ENCODE measurements at regions not wholly inside any gene's neighbourhood (a gene's known extent, or its start where the extent isn't known, plus 50 kb on each side); places are given as distances from the start of the nearest gene placed in this dataset.

DNA sequence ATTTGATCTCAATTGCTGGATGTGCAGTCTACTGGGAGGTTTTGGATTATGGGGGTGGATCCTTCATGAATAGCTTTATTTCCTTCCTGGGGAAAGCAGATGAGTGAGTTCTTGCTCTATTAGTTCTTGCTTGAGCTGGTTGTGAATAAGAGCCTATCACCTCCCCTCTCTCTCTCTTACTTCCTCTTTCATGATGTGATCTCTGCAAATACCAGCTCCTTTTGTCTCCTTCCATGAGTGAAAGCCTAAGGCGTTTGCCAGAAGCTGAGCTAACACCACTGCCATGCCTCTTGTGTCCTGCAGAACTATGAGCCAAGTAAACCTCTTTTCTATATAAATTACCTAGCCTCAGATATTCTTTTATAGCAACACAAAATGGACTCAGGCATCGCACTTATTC, 302.7 kb downstream of the CCER1 start:
- TF ChIP-seq, protein P1, sequence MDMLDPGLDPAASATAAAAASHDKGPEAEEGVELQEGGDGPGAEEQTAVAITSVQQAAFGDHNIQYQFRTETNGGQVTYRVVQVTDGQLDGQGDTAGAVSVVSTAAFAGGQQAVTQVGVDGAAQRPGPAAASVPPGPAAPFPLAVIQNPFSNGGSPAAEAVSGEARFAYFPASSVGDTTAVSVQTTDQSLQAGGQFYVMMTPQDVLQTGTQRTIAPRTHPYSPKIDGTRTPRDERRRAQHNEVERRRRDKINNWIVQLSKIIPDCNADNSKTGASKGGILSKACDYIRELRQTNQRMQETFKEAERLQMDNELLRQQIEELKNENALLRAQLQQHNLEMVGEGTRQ (IDR thresholded peaks at IDR 0.05; ENCODE audit: borderline replicate concordance, low read depth, low read length) = no peak
- TF ChIP-seq, protein P2, sequence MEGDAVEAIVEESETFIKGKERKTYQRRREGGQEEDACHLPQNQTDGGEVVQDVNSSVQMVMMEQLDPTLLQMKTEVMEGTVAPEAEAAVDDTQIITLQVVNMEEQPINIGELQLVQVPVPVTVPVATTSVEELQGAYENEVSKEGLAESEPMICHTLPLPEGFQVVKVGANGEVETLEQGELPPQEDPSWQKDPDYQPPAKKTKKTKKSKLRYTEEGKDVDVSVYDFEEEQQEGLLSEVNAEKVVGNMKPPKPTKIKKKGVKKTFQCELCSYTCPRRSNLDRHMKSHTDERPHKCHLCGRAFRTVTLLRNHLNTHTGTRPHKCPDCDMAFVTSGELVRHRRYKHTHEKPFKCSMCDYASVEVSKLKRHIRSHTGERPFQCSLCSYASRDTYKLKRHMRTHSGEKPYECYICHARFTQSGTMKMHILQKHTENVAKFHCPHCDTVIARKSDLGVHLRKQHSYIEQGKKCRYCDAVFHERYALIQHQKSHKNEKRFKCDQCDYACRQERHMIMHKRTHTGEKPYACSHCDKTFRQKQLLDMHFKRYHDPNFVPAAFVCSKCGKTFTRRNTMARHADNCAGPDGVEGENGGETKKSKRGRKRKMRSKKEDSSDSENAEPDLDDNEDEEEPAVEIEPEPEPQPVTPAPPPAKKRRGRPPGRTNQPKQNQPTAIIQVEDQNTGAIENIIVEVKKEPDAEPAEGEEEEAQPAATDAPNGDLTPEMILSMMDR (IDR thresholded peaks at IDR 0.05 in 2 of 3, conservative IDR thresholded peaks at IDR 0.05 in 1 of 3; ENCODE audit: control insufficient read depth in 2 of 3, extremely low read depth in 1 of 3, insufficient read depth in 1 of 3, low read depth in 3 of 3, low read length in 3 of 3) = no peak
- no peak for TF ChIP-seq CEBPZ (IDR thresholded peaks at IDR 0.05; ENCODE audit: low read depth, low read length)
- TF ChIP-seq YY1 (IDR thresholded peaks at IDR 0.05; ENCODE audit: low read depth, low read length) = no peak

Measured in GM12878 (cell line).